Activated T-cell treated with anti-CD3 and anti-CD28 coated beads, Interleukin-2, amount 50 U/mL, for 24 hours (primary cell): ENCODE measurements at regions not wholly inside any gene's neighbourhood (a gene's known extent, or its start where the extent isn't known, plus 50 kb on each side); places are given as distances from the start of the nearest gene placed in this dataset.

Experiments used
- DNase-seq: peaks from one replicate; pipeline ENCODE4 v3.0.0-alpha.2; 2020
- H3K27ac Mint-ChIP-seq: 2 replicates; pipeline ENCODE4 v1.8.0; 2020; ENCODE audit warnings: mild to moderate bottlenecking, mixed read lengths
- H3K27me3 Mint-ChIP-seq: 2 replicates; pipeline ENCODE4 v1.8.0; 2020; ENCODE audit warnings: mixed read lengths
- H3K36me3 Mint-ChIP-seq: 2 replicates; pipeline ENCODE4 v1.8.0; 2020; ENCODE audit warnings: low read depth, mixed read lengths
- H3K4me1 Mint-ChIP-seq: 2 replicates; pipeline ENCODE4 v1.8.0; 2020; ENCODE audit warnings: low read depth, mixed read lengths
- H3K4me3 Mint-ChIP-seq: 2 replicates; pipeline ENCODE4 v1.8.0; 2020; ENCODE audit warnings: mild to moderate bottlenecking, moderate library complexity, mixed read lengths
- H3K9me3 Mint-ChIP-seq: 2 replicates; pipeline ENCODE4 v1.8.0; 2020; ENCODE audit warnings: mixed read lengths

- H3K9me3 Mint-ChIP-seq, result no peaks in the 10 kb centered on the region
- no peaks in the 10 kb centered on the region for H3K36me3 Mint-ChIP-seq
- H3K27me3 Mint-ChIP-seq, result no peaks in the 10 kb centered on the region
- DNase-seq, result no peak
- no peaks in the 10 kb centered on the region for H3K4me1 Mint-ChIP-seq
- H3K4me3 Mint-ChIP-seq, result no peak overlapping the region
- H3K27ac Mint-ChIP-seq, result no peak overlapping the region
Measured at GRCh38 chr6:95244751-95245150, 332.6 kb upstream of the MANEA start.

DNA sequence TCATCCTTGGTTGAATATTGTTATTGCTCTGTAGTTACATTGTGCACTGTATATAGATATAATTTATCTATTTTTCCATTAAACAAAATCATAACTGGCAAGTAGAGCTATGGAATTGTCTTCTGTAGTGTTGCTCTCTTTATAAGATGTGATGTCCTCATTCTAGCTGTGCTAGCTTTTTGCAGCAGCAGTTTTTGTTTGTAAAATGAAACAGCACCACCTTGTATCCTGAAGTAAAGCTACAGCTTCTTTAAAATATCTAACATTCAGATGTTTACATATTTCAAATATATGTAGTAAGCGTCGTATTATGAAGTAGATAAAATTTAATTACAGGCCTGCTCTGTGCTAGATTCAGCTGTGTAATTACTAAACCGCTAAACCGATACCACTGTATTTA is 328.8 kb upstream of the MANEA start:
- H3K27ac Mint-ChIP-seq, result no peak overlapping the region
- no peak for DNase-seq
- H3K4me3 Mint-ChIP-seq, result no peak overlapping the region
- no peaks in the 10 kb centered on the region for H3K36me3 Mint-ChIP-seq
- no peaks in the 10 kb centered on the region for H3K4me1 Mint-ChIP-seq
- no peaks in the 10 kb centered on the region for H3K9me3 Mint-ChIP-seq
- no peaks in the 10 kb centered on the region for H3K27me3 Mint-ChIP-seq

GRCh38 chr6:95249175-95249574 is 328.2 kb upstream of the MANEA start:
- no peaks in the 10 kb centered on the region for H3K9me3 Mint-ChIP-seq
- H3K27ac Mint-ChIP-seq, result no peak overlapping the region
- H3K36me3 Mint-ChIP-seq, result no peaks in the 10 kb centered on the region
- no peak for DNase-seq
- H3K4me1 Mint-ChIP-seq, result no peaks in the 10 kb centered on the region
- H3K4me3 Mint-ChIP-seq, result no peak overlapping the region
- H3K27me3 Mint-ChIP-seq, result no peaks in the 10 kb centered on the region

- Mint-ChIP-seq H3K27me3 (no peaks in the 10 kb centered on the region), H3K36me3 (no peaks in the 10 kb centered on the region), H3K4me1 (no peaks in the 10 kb centered on the region), H3K9me3 (no peaks in the 10 kb centered on the region), H3K4me3 (no peak overlapping the region), H3K27ac (no peak overlapping the region)
- DNase-seq, result no peak
Measured at GRCh38 chr6:95249661-95250060, 327.7 kb upstream of the MANEA start.

GRCh38 chr6:95263840-95264239 is 313.5 kb upstream of the MANEA start:
- no peaks in the 10 kb centered on the region for H3K4me1 Mint-ChIP-seq
- no peaks in the 10 kb centered on the region for H3K27me3 Mint-ChIP-seq
- H3K36me3 Mint-ChIP-seq, result no peaks in the 10 kb centered on the region
- DNase-seq, result no peak
- no peaks in the 10 kb centered on the region for H3K9me3 Mint-ChIP-seq
- H3K4me3 Mint-ChIP-seq, result no peak overlapping the region
- H3K27ac Mint-ChIP-seq, result no peak overlapping the region

DNA sequence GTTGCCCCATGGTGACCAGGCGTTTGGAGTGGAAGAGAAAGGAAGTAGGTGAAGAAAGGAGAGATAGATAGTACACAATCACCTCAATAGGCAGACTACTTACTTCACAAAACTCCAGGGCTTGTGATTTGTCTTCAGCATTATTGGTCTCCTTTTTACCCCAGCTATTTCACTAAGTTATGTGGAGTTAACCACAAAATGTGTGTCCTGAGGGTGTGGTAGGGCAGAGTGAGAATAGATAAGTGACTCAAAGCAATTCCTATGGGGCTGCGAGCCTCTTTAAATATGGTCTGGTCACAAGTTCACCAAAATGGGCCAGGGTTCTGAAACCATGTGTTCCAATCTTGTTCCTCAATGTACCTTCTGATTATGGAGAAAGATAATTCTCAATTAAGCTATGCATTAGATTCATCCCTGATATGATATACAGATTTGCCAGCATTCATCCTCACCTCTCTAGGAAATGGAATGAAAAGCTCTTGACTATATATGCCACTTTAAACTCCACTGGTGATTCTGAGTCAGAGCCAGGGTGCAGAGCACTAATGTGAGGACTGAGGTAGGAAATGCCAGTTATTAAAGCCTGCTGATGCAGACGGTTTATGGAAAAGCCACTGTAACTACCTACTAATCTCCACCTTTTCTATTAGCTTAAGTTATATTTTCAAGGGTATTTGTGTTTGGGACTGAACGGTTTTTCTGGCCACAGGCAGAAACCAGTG is 310.6 kb upstream of the MANEA start:
- H3K4me3 Mint-ChIP-seq, result no peak overlapping the region
- no peak for DNase-seq
- no peaks in the 10 kb centered on the region for H3K27me3 Mint-ChIP-seq
- H3K36me3 Mint-ChIP-seq, result no peaks in the 10 kb centered on the region
- H3K4me1 Mint-ChIP-seq, result no peaks in the 10 kb centered on the region
- no peaks in the 10 kb centered on the region for H3K9me3 Mint-ChIP-seq
- no peak overlapping the region for H3K27ac Mint-ChIP-seq

DNA sequence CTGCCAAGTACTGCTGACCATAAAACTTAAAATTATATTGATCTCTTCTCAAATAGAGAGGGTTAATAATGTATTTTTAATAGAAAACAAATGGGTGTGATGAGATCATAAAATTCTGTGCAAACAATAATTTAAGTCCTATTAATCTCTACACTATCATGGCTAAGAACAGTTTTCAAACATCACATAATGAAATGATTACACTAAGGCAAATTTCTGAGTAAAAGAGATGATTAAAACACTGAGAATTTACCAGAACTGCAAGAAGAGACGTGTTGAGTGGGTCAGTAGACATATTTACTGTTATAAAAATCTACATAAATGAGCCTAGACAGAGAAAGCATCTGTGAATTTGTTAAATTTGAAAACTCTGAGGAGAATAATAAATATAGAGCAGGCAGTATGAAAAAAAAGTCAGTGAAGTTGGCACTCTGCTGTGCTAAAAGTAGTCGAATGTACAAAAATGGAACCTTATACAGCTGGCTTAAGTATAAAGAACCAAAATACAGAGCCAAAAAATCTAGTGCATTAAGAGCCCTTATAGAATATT is 302.6 kb upstream of the MANEA start:
- Mint-ChIP-seq H3K36me3 (no peaks in the 10 kb centered on the region), H3K4me3 (no peak overlapping the region), H3K4me1 (no peaks in the 10 kb centered on the region), H3K27ac (no peak overlapping the region), H3K9me3 (no peaks in the 10 kb centered on the region), H3K27me3 (no peaks in the 10 kb centered on the region)
- no peak for DNase-seq

GRCh38 chr6:95279616-95280015 is 297.7 kb upstream of the MANEA start:
- Mint-ChIP-seq H3K36me3 (no peaks in the 10 kb centered on the region), H3K27me3 (no peaks in the 10 kb centered on the region), H3K4me1 (no peaks in the 10 kb centered on the region), H3K4me3 (no peak overlapping the region), H3K27ac (no peak overlapping the region), H3K9me3 (no peaks in the 10 kb centered on the region)
- DNase-seq, result no peak

GRCh38 chr6:95280686-95281273 is 296.6 kb upstream of the MANEA start:
- H3K9me3 Mint-ChIP-seq, result no peaks in the 10 kb centered on the region
- no peak overlapping the region for H3K4me3 Mint-ChIP-seq
- H3K36me3 Mint-ChIP-seq, result no peaks in the 10 kb centered on the region
- H3K27me3 Mint-ChIP-seq, result no peaks in the 10 kb centered on the region
- DNase-seq, result no peak
- H3K4me1 Mint-ChIP-seq, result no peaks in the 10 kb centered on the region
- no peak overlapping the region for H3K27ac Mint-ChIP-seq

- Mint-ChIP-seq H3K4me3 (no peak overlapping the region), H3K4me1 (no peaks in the 10 kb centered on the region), H3K27ac (no peak overlapping the region), H3K27me3 (no peaks in the 10 kb centered on the region), H3K36me3 (no peaks in the 10 kb centered on the region), H3K9me3 (no peaks in the 10 kb centered on the region)
- DNase-seq, result no peak
Measured at GRCh38 chr6:95285881-95286280, 291.5 kb upstream of the MANEA start.

- Mint-ChIP-seq H3K4me3 (no peak overlapping the region), H3K9me3 (no peaks in the 10 kb centered on the region), H3K36me3 (no peaks in the 10 kb centered on the region)
Measured at GRCh38 chr6:95286874-95287273, 290.5 kb upstream of the MANEA start.

DNA sequence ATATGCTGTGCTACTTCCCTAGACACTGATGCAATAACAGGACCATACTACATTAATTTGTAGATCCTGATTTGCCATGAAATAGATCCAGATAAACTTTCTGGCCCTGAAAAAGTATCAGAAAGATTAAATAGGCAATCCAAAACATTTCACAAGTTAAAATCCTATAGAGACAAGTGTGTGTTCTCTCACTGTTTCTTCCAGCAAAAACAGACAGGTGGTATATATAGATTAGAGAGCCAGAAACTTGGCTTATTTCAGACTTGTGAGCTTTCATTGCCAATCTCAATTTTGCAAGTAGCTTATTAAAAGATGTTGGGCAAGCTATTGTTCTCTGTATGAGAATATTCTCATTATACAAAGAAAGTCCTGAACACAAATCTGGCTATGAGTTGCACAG is 289.1 kb upstream of the MANEA start:
- Mint-ChIP-seq H3K4me1 (no peaks in the 10 kb centered on the region), H3K27me3 (no peaks in the 10 kb centered on the region), H3K27ac (no peak overlapping the region)

More at GRCh38 chr6:95286874-95287273, 290.5 kb upstream of the MANEA start:
- no peaks in the 10 kb centered on the region for H3K4me1 Mint-ChIP-seq
- no peak for DNase-seq
- no peak overlapping the region for H3K27ac Mint-ChIP-seq
- H3K27me3 Mint-ChIP-seq, result no peaks in the 10 kb centered on the region

DNA sequence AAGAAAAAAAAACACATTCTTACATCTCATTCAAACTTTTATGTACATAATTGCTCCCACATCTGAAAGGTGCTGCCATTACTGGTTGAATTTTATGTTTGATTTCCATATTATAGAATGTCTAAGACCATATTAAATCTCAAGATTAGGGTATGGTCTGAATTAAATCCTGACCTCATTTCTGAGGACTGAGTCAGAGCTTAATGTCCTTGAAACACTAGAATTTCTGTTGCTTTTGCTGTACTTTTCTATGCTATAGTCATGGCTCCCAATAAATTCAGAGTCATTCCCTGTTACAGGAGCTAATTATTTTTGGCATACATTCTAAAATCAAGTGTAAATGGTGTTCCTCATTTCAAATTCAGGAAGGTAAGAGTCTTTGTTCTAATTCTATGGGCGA is 285.3 kb upstream of the MANEA start:
- no peaks in the 10 kb centered on the region for H3K9me3 Mint-ChIP-seq
- H3K27me3 Mint-ChIP-seq, result no peaks in the 10 kb centered on the region

More for the DNA sequence above, 289.1 kb upstream of the MANEA start:
- Mint-ChIP-seq H3K9me3 (no peaks in the 10 kb centered on the region), H3K4me3 (no peak overlapping the region), H3K36me3 (no peaks in the 10 kb centered on the region)
- no peak for DNase-seq

DNA sequence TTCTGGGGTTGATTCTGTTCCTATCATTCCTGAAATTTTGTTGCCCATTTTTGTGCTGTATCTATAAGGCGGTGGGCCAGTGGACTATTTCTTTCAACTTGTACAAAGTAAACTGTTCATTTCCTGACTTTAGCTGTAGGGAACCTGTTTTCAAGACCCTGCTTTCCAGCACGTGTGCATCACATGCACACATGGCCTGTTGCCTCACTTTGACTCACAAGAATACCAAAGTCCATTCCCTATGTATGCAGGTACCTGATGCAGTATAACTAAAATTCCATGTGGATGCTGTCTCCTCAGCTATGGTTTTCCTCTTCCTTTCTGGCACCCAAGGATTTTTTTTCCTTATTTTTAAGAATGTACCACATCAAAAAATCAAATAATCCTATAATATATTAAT is 284.1 kb upstream of the MANEA start:
- Mint-ChIP-seq H3K4me3 (no peak overlapping the region), H3K9me3 (no peaks in the 10 kb centered on the region), H3K36me3 (no peaks in the 10 kb centered on the region), H3K4me1 (no peaks in the 10 kb centered on the region), H3K27ac (no peak overlapping the region), H3K27me3 (no peaks in the 10 kb centered on the region)
- no peak for DNase-seq

More for the DNA sequence above, 285.3 kb upstream of the MANEA start:
- no peaks in the 10 kb centered on the region for H3K4me1 Mint-ChIP-seq
- no peak overlapping the region for H3K27ac Mint-ChIP-seq
- DNase-seq, result no peak
- no peak overlapping the region for H3K4me3 Mint-ChIP-seq
- no peaks in the 10 kb centered on the region for H3K36me3 Mint-ChIP-seq

DNA sequence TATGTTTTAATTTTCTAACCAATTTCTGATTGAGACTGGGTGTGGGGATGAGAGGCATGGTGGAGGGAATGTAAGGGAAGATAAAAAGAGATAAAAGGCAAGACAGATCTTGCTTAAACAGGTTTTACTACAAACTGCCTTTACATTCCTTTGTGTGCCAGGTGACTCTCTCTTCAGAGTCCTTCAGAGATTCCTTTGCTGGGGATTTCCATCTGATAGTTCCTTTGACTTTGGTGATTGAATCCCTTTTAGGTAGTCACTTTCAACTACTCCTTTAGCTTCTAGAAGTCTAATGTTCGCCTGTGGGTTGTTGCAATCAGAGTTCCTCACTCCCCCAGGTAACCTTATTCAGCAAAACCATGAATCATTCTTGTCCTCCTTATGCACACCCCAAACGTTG is 283.3 kb upstream of the MANEA start:
- Mint-ChIP-seq H3K36me3 (no peaks in the 10 kb centered on the region), H3K4me1 (no peaks in the 10 kb centered on the region), H3K27me3 (no peaks in the 10 kb centered on the region), H3K27ac (no peak overlapping the region), H3K9me3 (no peaks in the 10 kb centered on the region), H3K4me3 (no peak overlapping the region)
- DNase-seq, result no peak
